Stimulated activated CD8-positive, alpha-beta memory T cell treated with anti-CD3 and anti-CD28 coated beads, Interleukin-2, amount 100 ng/mL, for 48 hours (primary cell): ENCODE measurements at regions not wholly inside any gene's neighbourhood (a gene's known extent, or its start where the extent isn't known, plus 50 kb on each side); places are given as distances from the start of the nearest gene placed in this dataset.
"Not testable (repeated sequence)": the region's sequence is repeated elsewhere in the genome, so short reads cannot be mapped to it uniquely, and the experiment has no call there.

Source experiments
- DNase-seq, 2 donors: peaks; one replicate each; pipeline ENCODE4 v3.0.0-alpha.2; 2020; ENCODE audit warnings: low read depth in 2 of 2

GRCh38 chr9:15372455-15372854 is 50.2 kb upstream of the SNAPC3 start:
- DNase-seq, result no peak

GRCh38 chr9:15371448-15371845 is 51.2 kb upstream of the SNAPC3 start:
- no peak for DNase-seq

DNA sequence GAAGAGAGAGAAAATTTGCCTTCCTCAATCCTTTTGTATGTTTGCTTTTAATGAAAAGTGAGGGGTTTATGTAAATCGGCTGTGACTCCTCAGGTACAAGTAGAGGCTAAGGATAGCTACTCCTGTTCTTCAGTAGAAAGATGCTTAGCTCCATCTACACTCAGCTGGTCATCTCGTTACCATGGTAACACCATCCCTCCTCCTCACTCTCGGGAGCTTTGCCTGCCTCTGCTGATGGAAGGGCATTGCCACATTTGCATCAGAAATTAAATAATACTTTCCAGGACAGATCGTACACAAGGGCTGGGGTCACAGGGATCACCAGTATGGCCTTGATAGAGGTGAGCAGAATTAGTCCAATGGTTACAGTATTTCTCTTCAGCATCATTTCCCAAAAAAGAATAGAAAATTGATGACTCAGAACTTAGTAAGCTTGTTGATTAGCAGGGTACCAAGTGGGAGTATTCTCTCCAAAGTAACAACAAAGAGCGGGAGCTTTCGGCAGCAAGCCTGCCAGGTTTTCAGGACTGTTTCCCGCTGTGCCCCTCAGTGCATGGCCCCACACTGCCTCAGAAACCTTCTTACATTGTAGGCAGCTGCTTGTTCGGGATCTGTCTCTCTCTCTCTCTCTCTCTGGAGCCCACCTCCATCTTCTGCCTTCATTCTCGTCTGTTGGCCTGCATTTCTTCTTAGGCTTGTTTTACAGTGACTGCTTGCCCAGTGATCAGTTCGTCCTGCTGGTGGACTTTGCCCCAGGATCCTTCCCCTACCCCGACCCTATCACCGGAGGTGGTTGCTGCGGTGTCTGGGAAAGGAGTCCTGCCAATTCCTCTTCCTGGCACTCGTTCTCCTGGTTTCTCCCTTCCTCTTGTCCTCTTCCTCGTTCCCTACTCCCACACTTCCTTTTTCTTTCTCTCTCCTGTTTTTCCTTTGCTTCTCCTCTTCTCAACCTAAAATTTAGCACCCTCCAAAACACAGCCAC is 51.9 kb upstream of the SNAPC3 start:
- DNase-seq, result no peak

- DNase-seq, result no peak
These were observed 52.8 kb upstream of the SNAPC3 start for GRCh38 chr9:15369871-15370270.

DNA sequence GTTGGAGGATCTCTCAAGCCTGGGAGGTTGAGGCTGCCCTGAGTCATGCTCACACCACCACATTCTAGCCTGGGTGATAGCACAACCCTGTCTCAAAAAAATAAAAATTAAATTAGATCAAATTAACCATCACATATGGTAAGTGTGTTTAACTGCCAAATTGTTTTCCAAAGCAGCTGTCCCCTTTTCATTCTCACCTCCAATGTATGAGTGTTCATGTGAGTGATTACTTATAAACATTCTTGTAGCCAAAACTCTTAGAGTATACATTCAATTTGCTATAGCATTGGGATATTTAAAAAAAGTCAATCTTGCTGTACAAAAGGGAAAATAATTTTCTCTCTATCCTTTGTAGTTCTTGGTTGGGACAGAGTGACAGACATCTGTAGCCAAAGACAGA is 53.4 kb upstream of the SNAPC3 start:
- no peak for DNase-seq

DNA sequence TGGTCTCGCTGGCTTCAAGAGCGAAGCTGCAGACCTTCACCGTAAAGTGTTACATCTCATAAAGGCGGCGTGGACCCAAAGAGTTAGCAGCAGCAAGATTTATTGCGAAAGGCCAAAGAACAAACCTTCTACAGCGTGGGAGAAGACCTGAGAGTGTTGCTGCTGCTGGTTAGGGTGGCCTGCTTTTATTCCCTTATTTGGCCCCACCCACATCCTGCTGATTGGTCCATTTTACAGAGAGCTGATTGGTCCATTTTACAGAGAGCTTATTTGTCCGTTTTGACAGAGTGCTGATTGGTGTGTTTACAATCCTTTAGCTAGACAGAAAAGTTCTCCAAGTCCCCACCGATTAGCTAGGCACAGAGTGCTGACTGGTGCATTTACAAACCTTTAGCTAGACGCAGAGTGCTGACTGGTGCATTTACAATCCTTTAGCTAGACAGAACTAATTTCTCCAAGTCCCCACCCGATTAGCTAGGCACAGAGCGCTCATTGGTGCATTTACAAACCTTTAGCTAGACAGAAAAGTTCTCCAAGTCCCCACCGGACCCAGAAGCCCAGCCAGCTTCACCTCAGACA is 57.6 kb upstream of the SNAPC3 start:
- DNase-seq, result not testable (repeated sequence)

DNA sequence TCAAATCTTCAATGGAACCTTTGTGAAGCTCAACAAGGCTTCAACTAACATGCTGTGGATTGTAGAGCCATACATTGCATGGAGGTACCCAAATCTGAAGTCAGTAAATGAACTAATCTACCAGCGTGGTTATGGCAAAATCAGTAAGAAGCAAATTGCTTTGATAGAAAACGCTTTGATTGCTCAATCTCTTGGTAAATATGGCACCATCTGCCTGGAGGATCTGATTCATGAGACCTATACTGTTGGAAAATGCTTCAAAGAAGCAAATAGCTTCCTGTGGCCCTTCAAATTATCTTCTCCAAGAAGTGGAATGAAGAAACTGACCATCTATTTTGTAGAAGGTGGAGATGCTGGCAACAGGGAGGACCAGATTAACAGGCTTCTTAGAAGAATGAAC is 54.7 kb upstream of the TTC39B start:
- DNase-seq, result no peak

DNA sequence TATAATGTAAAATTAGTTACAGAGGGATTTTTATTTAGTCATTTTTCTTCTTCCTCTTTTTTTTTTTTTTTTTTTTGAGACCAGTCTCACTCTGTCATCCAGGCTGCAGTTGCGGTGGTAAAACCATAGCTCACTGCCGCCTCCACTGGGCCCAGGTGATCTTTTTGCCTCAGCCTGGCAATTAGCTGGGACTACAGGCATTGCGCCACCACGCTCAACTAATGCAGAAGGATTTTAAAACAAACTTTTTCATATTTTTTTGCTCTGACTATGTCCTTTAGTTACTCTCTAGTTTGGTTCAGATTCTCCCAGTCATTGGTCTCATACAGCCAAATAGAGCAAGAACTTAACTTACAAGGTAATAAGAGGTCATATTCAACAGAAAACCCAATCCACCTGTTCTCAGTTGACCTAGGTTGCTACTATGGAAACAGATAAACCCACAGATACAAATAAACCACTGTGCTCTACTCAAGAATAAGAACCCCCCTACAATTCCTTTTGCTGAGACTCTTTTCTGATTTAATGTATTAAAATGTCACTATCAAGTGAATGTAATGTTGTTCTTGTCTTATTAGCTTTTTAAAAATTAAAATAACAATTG is 50.1 kb upstream of the TTC39B start:
- DNase-seq, result peak in 1 of 2 donors; percentile 9
